Mucosa of descending colon (tissue), 3 donors: ENCODE measurements at regions not wholly inside any gene's neighbourhood (a gene's known extent, or its start where the extent isn't known, plus 50 kb on each side); places are given as distances from the start of the nearest gene placed in this dataset.

Source experiments
- ATAC-seq: fragments of 200-7000 bp; cut with Tn5 transposase; one replicate; pipeline ENCODE4 v1.9.1; 2020; ENCODE audit warnings: mild to moderate bottlenecking, moderate library complexity
- DNase-seq, 3 donors: peaks; one replicate each; pipeline ENCODE4 v3.0.0-alpha.2; 2020
- H3K36me3 ChIP-seq: fragments of 200-600 bp; one replicate; pipeline ENCODE4 v1.8.0; 2021; ENCODE audit warnings: low read depth, mild to moderate bottlenecking
- H3K4me1 ChIP-seq: fragments of 200-600 bp; one replicate; pipeline ENCODE4 v1.8.0; 2021; ENCODE audit warnings: low read depth, mild to moderate bottlenecking
- H3K4me3 ChIP-seq: fragments of 200-600 bp; one replicate; pipeline ENCODE4 v1.8.0; 2021; ENCODE audit warnings: mild to moderate bottlenecking
- H3K9me3 ChIP-seq: fragments of 200-600 bp; one replicate; pipeline ENCODE4 v1.8.0; 2021; ENCODE audit warnings: mild to moderate bottlenecking
- CTCF ChIP-seq: fragments of 200-600 bp; IDR thresholded peaks from one replicate; pipeline ENCODE4 v1.8.0; 2022; ENCODE audit warnings: antibody characterized with exemption, mild to moderate bottlenecking
- intact Hi-C, 2 donors: fragments of 100-400 bp; cut with DNase I in 1 of 2; cut with micrococcal nuclease in 1 of 2; formaldehyde crosslinking; loops; one replicate each; pipeline versions ENCODE4 v1.11.0 to v1.11.1; 2022; cut with DNase I, micrococcal nuclease
- donor health status: DM: no; HTN: no; CAD: no; lungs with moderate emphysema.
- donor health status: DM: no; HTN: no; CAD: no.
- donor health status: DM: no; HTN: yes; CAD: no.

DNA sequence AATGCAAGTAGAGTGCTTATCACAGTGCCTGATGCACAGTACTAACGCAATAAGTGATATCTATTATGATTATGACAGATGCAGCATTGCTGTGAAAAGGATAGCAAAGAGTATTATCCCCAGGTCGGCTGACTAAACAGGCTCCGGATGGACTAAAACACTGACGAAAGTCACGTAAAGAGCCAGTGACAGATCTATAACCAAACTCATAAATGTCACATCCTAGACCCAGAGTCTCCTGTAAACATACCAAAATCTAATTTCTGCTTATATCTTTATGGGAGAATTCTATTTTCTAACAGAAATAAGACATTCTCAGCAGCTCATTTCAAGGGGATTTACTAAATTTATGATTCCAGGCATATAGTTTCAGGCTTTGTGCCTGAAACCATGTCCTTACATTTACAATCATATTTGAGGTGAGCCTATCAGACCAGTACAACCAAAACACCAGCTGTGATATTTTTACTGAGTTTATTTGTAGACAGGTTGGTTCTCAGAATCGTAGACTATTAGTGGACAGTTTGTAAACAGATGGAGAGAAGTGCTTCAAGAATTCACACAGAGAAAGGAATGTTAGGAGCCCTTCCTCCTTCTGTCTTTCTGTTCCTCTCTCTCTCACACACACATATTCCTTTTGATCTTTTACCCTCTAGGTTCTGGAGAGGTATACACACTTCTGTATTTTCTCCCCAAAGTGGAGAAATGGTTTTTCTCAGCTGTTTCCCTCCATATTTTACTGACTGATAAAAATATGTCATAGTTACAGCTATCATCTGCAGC lies 52.4 kb upstream of the WDR26 start:
- TF ChIP-seq CTCF, result no peak
- Histone ChIP-seq H3K4me1 (no peaks in the 10 kb centered on the region), H3K9me3 (no peaks in the 10 kb centered on the region), H3K4me3 (no peak overlapping the region), H3K36me3 (no peaks in the 10 kb centered on the region)
- intact Hi-C loops, result no loop called here
- DNase-seq (no peak), ATAC-seq (no peak)

DNA sequence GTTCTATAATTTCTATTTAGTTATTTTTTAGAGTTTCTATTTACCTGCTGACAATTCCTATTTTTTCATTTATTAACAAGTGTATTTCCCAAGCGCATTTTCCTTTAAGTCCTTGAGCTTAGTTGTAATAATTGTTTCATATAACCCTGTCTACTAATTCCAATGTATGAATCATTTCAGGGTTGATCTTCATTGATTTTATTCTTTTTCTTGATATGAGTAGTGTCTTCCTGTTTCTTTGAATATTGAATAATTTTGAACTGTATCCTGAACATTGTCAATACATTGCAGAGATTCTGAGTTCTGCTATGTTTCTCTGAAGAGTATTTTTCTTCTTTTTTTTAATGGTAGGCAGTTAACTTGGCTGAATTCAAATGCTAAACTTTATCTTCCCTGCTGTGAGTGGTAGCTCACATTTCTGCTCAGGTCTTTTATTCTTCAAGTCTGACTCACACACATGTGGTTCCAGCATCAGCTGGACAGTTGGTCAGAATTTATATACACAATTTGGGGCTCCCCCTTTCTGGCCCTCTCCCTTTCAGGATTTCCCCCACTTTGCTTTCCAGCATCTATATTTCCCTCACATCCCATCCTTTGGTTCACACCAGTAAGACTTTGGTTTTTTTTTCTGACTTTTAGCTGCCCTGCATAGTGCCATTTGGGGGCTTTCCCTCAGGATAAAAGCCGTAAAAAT lies 54.4 kb upstream of the WDR26 start:
- H3K9me3 ChIP-seq, result no peaks in the 10 kb centered on the region
- ATAC-seq (no peak), DNase-seq (no peak)
- H3K36me3 ChIP-seq, result no peaks in the 10 kb centered on the region
- no peak overlapping the region for H3K4me3 ChIP-seq
- intact Hi-C loops, result no loop called here
- no peak for TF ChIP-seq CTCF
- H3K4me1 ChIP-seq, result no peaks in the 10 kb centered on the region

GRCh38 chr1:224489534-224490365 lies 55.2 kb upstream of the WDR26 start:
- ATAC-seq, result no peak
- Histone ChIP-seq H3K9me3 (no peaks in the 10 kb centered on the region), H3K36me3 (no peaks in the 10 kb centered on the region), H3K4me1 (no peaks in the 10 kb centered on the region), H3K4me3 (no peak overlapping the region)
- TF ChIP-seq CTCF, result no peak
- intact Hi-C loops, result no loop called here
- no peak for DNase-seq

GRCh38 chr1:224490549-224491537 lies 56.2 kb upstream of the WDR26 start:
- ATAC-seq (peak; percentile 22), DNase-seq (no peak)
- intact Hi-C loops, result no loop called here
- no peak for TF ChIP-seq CTCF
- H3K36me3 ChIP-seq, result no peaks in the 10 kb centered on the region
- no peaks in the 10 kb centered on the region for H3K4me1 ChIP-seq
- H3K4me3 ChIP-seq, result no peak overlapping the region
- no peaks in the 10 kb centered on the region for H3K9me3 ChIP-seq

DNA sequence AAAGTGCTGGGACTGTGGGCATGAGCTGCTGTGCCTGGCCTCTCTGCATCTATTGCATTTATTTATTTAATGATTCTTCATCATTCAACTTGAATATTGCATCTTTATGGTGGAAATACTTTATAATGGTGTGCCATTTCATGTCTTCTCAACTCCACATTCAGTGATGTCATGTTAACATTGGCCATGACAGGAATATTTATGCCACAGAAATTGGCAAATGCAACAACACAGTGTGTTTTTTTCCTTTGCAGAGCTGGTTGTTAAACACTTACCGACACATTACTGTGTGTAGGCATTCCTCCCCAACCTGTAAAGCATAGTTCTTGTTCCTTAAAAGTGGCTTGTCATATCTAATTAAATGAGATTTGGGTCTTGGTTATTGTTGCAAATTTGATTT lies 57.4 kb upstream of the WDR26 start:
- TF ChIP-seq CTCF, result no peak
- Histone ChIP-seq H3K9me3 (peaks cover 1% of the 10 kb centered on the region), H3K4me3 (no peak overlapping the region), H3K4me1 (no peaks in the 10 kb centered on the region), H3K36me3 (no peaks in the 10 kb centered on the region)
- intact Hi-C loops, result no loop called here
- ATAC-seq (peak; percentile 4), DNase-seq (no peak)
